Karpas-422 (cell line): ENCODE measurements at regions not wholly inside any gene's neighbourhood (a gene's known extent, or its start where the extent isn't known, plus 50 kb on each side); places are given as distances from the start of the nearest gene placed in this dataset.

Experiments used
- DNase-seq: peaks from one replicate; pipeline ENCODE4 v3.0.0-alpha.2; 2015
- H2AFZ ChIP-seq: fragments of 200-600 bp; sonication (generic); 2 replicates; pipeline ENCODE4 v1.6.1; 2014; ENCODE audit warnings: antibody characterized with exemption, low read length, mixed read lengths
- H3K27ac ChIP-seq: fragments of 200-600 bp; sonication (generic); 2 replicates; pipeline ENCODE4 v1.5.1; 2014; ENCODE audit warnings: mild to moderate bottlenecking, low read length, moderate library complexity
- H3K27me3 ChIP-seq: fragments of 200-600 bp; sonication (generic); 2 replicates; pipeline ENCODE4 v1.6.1; 2014; ENCODE audit warnings: low read length, mixed read lengths
- H3K36me3 ChIP-seq: fragments of 200-600 bp; sonication (generic); 2 replicates; pipeline ENCODE4 v1.6.1; 2014; ENCODE audit warnings: low read length, mixed read lengths; ENCODE audit not compliant: insufficient read depth
- H3K4me1 ChIP-seq: fragments of 200-600 bp; sonication (generic); 2 replicates; pipeline ENCODE4 v1.6.1; 2014; ENCODE audit warnings: mild to moderate bottlenecking, low read length, mixed read lengths
- H3K4me2 ChIP-seq: fragments of 200-600 bp; sonication (generic); 2 replicates; pipeline ENCODE4 v1.6.1; 2014; ENCODE audit warnings: low read length, low read depth, mild to moderate bottlenecking; ENCODE audit not compliant: poor library complexity, severe bottlenecking
- H3K4me3 ChIP-seq: fragments of 200-600 bp; sonication (generic); 2 replicates; pipeline ENCODE4 v1.5.1; 2014; ENCODE audit warnings: mild to moderate bottlenecking, antibody characterized with exemption, low read length, mixed read lengths
- H3K79me2 ChIP-seq: fragments of 200-600 bp; sonication (generic); 2 replicates; pipeline ENCODE4 v1.6.1; 2014; ENCODE audit warnings: mild to moderate bottlenecking, low read length, mixed read lengths
- H3K9ac ChIP-seq: fragments of 200-600 bp; sonication (generic); 2 replicates; pipeline ENCODE4 v1.6.0; 2014; ENCODE audit warnings: low read length
- H3K9me2 ChIP-seq: fragments of 200-600 bp; sonication (generic), shearing (Covaris generic); replicated peaks from 2 replicates; pipeline ENCODE4 v1.6.0; 2014; ENCODE audit warnings: mild to moderate bottlenecking, low read length, moderate library complexity; ENCODE audit not compliant: insufficient read depth
- H3K9me3 ChIP-seq: fragments of 300-700, 200-600 bp; sonication (generic); 2 replicates; pipeline ENCODE4 v1.6.1; 2014; ENCODE audit warnings: low read length, mixed read lengths
- H4K20me1 ChIP-seq: fragments of 200-600 bp; sonication (generic); 2 replicates; pipeline ENCODE4 v1.6.1; 2014; ENCODE audit warnings: mild to moderate bottlenecking, antibody characterized with exemption, low read length, low read depth; ENCODE audit not compliant: insufficient read depth

GRCh38 chr10:36075196-36075595 lies 433.1 kb upstream of the FZD8 start:
- no peaks in the 10 kb centered on the region for H3K9me3 ChIP-seq
- H3K9me2 ChIP-seq = no peaks in the 10 kb centered on the region
- H2AFZ ChIP-seq = no peak overlapping the region
- no peaks in the 10 kb centered on the region for H3K79me2 ChIP-seq
- no peak overlapping the region for H3K27ac ChIP-seq
- H3K9ac ChIP-seq = no peak overlapping the region
- DNase-seq = no peak
- H3K4me1 ChIP-seq = no peaks in the 10 kb centered on the region
- no peak overlapping the region for H3K4me2 ChIP-seq
- H3K36me3 ChIP-seq = no peaks in the 10 kb centered on the region
- no peaks in the 10 kb centered on the region for H3K27me3 ChIP-seq
- no peaks in the 10 kb centered on the region for H4K20me1 ChIP-seq
- H3K4me3 ChIP-seq = no peak overlapping the region

GRCh38 chr10:36073796-36074345 lies 431.8 kb upstream of the FZD8 start:
- Histone ChIP-seq H2AFZ (no peak overlapping the region), H3K4me2 (no peak overlapping the region), H3K79me2 (no peaks in the 10 kb centered on the region), H3K27ac (no peak overlapping the region), H3K4me1 (no peaks in the 10 kb centered on the region), H3K36me3 (no peaks in the 10 kb centered on the region), H3K27me3 (no peaks in the 10 kb centered on the region), H3K9me3 (no peaks in the 10 kb centered on the region), H4K20me1 (no peaks in the 10 kb centered on the region), H3K9ac (no peak overlapping the region), H3K9me2 (no peaks in the 10 kb centered on the region), H3K4me3 (no peak overlapping the region)
- no peak for DNase-seq

GRCh38 chr10:36068542-36068941 lies 426.4 kb upstream of the FZD8 start:
- H3K27ac ChIP-seq = no peak overlapping the region
- no peaks in the 10 kb centered on the region for H3K36me3 ChIP-seq
- DNase-seq = no peak
- no peaks in the 10 kb centered on the region for H3K79me2 ChIP-seq
- H3K27me3 ChIP-seq = no peaks in the 10 kb centered on the region
- H3K4me3 ChIP-seq = no peak overlapping the region
- no peak overlapping the region for H3K4me2 ChIP-seq
- H3K9ac ChIP-seq = no peak overlapping the region
- peaks cover 4% of the 10 kb centered on the region; the same call in 1 of the 2 replicates for H3K9me3 ChIP-seq
- no peaks in the 10 kb centered on the region for H4K20me1 ChIP-seq
- H3K9me2 ChIP-seq = no peaks in the 10 kb centered on the region
- no peak overlapping the region for H2AFZ ChIP-seq
- no peaks in the 10 kb centered on the region for H3K4me1 ChIP-seq

DNA sequence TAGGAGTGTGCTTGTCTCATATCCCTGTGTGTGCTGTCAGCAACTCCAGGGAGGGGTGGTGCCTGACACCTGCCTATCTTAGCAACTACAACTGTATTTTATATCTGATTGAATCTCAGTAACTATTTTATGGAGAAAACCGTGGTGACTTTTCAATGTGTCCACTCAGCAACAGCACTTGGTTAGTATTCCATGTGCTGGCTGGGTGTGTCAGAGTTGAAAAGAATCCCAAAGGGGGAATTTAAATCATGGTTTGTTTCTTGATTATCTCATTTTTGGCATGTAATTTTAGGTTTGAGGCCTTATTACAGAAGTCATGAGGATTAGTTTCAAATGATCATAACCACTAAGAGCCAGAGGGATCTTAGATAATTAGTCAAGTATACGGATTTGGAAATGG lies 425.7 kb upstream of the FZD8 start:
- DNase-seq = no peak
- Histone ChIP-seq H3K4me2 (no peak overlapping the region), H4K20me1 (no peaks in the 10 kb centered on the region), H3K79me2 (no peaks in the 10 kb centered on the region), H3K4me3 (no peak overlapping the region), H3K9me2 (no peaks in the 10 kb centered on the region), H3K36me3 (no peaks in the 10 kb centered on the region), H3K27me3 (no peaks in the 10 kb centered on the region), H3K9me3 (peaks cover 4% of the 10 kb centered on the region; the same call in 1 of the 2 replicates), H3K4me1 (no peaks in the 10 kb centered on the region), H3K27ac (no peak overlapping the region), H2AFZ (no peak overlapping the region), H3K9ac (no peak overlapping the region)

- Histone ChIP-seq H3K27ac (no peak overlapping the region), H3K9me3 (peaks cover 4% of the 10 kb centered on the region; the same call in 1 of the 2 replicates), H3K79me2 (no peaks in the 10 kb centered on the region), H3K27me3 (no peaks in the 10 kb centered on the region), H3K4me3 (no peak overlapping the region), H3K36me3 (no peaks in the 10 kb centered on the region), H3K4me1 (no peaks in the 10 kb centered on the region), H4K20me1 (no peaks in the 10 kb centered on the region), H3K9ac (no peak overlapping the region), H3K4me2 (no peak overlapping the region), H2AFZ (no peak overlapping the region), H3K9me2 (no peaks in the 10 kb centered on the region)
- DNase-seq = no peak
Measured at GRCh38 chr10:36066850-36067249, 424.8 kb upstream of the FZD8 start.

- Histone ChIP-seq H3K79me2 (no peaks in the 10 kb centered on the region), H3K36me3 (no peaks in the 10 kb centered on the region), H2AFZ (no peak overlapping the region), H3K9ac (no peak overlapping the region), H3K4me2 (no peak overlapping the region), H3K27ac (no peak overlapping the region), H3K4me3 (no peak overlapping the region), H3K9me2 (no peaks in the 10 kb centered on the region), H3K4me1 (no peaks in the 10 kb centered on the region), H4K20me1 (no peaks in the 10 kb centered on the region), H3K9me3 (peaks cover 4% of the 10 kb centered on the region; the same call in 1 of the 2 replicates), H3K27me3 (no peaks in the 10 kb centered on the region)
- DNase-seq = no peak
Measured at GRCh38 chr10:36066102-36066501, 424.0 kb upstream of the FZD8 start.

GRCh38 chr10:36063396-36063795 lies 421.3 kb upstream of the FZD8 start:
- H3K9me3 ChIP-seq = peaks cover 4% of the 10 kb centered on the region; the same call in 1 of the 2 replicates
- H3K9me2 ChIP-seq = no peaks in the 10 kb centered on the region
- no peak overlapping the region for H3K4me2 ChIP-seq
- H3K4me1 ChIP-seq = no peaks in the 10 kb centered on the region
- no peak overlapping the region for H2AFZ ChIP-seq
- no peak overlapping the region for H3K4me3 ChIP-seq
- H3K79me2 ChIP-seq = no peaks in the 10 kb centered on the region
- H3K36me3 ChIP-seq = no peaks in the 10 kb centered on the region
- H3K9ac ChIP-seq = no peak overlapping the region
- H3K27me3 ChIP-seq = no peaks in the 10 kb centered on the region
- H3K27ac ChIP-seq = no peak overlapping the region
- DNase-seq = no peak
- H4K20me1 ChIP-seq = no peaks in the 10 kb centered on the region

- Histone ChIP-seq H2AFZ (no peak overlapping the region), H3K9me3 (no peaks in the 10 kb centered on the region), H3K79me2 (no peaks in the 10 kb centered on the region), H3K4me2 (no peak overlapping the region), H3K9ac (no peak overlapping the region), H3K4me3 (no peak overlapping the region), H3K27me3 (no peaks in the 10 kb centered on the region; the same call in 1 of the 2 replicates), H3K36me3 (no peaks in the 10 kb centered on the region), H3K9me2 (no peaks in the 10 kb centered on the region), H3K27ac (no peak overlapping the region), H3K4me1 (no peaks in the 10 kb centered on the region), H4K20me1 (no peaks in the 10 kb centered on the region)
- DNase-seq = no peak
Measured at GRCh38 chr10:36057731-36058130, 415.6 kb upstream of the FZD8 start.

- no peak overlapping the region for H3K27ac ChIP-seq
- H3K9me2 ChIP-seq = no peaks in the 10 kb centered on the region
- H3K79me2 ChIP-seq = no peaks in the 10 kb centered on the region
- no peak overlapping the region for H3K9ac ChIP-seq
- no peak for DNase-seq
- H3K4me3 ChIP-seq = no peak overlapping the region
- no peaks in the 10 kb centered on the region for H4K20me1 ChIP-seq
- H3K4me1 ChIP-seq = no peaks in the 10 kb centered on the region
- no peaks in the 10 kb centered on the region; the same call in 1 of the 2 replicates for H3K27me3 ChIP-seq
- H3K36me3 ChIP-seq = no peaks in the 10 kb centered on the region
- H3K4me2 ChIP-seq = no peak overlapping the region
- no peak overlapping the region for H2AFZ ChIP-seq
- H3K9me3 ChIP-seq = no peaks in the 10 kb centered on the region
Measured at GRCh38 chr10:36057180-36057579, 415.1 kb upstream of the FZD8 start.
